Medulla oblongata (tissue), 1 donor: ENCODE measurements at regions not wholly inside any gene's neighbourhood (a gene's known extent, or its start where the extent isn't known, plus 50 kb on each side); places are given as distances from the start of the nearest gene placed in this dataset.
A peak's percentile ranks its signal among the peaks of the same experiment; 100 is the strongest.
"Not testable (repeated sequence)": the region's sequence is repeated elsewhere in the genome, so short reads cannot be mapped to it uniquely, and the experiment has no call there.

Experiments used
- DNase-seq: peaks from one replicate; pipeline ENCODE4 v3.0.0-alpha.2; 2015; ENCODE audit errors: extremely low spot score

- DNase-seq = no peak
Measured at GRCh38 chr6:130715058-130715457, 112.1 kb upstream of the SMLR1 start.

- DNase-seq = no peak
Measured at GRCh38 chr6:130716466-130716865, 110.7 kb upstream of the SMLR1 start.

GRCh38 chr6:130717657-130718056 is 109.5 kb upstream of the SMLR1 start:
- DNase-seq = no peak

- no peak for DNase-seq
Measured at GRCh38 chr6:130720076-130720715, 107.0 kb upstream of the SMLR1 start.

- no peak for DNase-seq
Measured at GRCh38 chr6:130724089-130724488, 103.1 kb upstream of the SMLR1 start.

- DNase-seq = no peak
Measured at GRCh38 chr6:130725551-130725950, 101.7 kb upstream of the SMLR1 start.

- DNase-seq = not testable (repeated sequence)
Measured at GRCh38 chr6:130728064-130728463, 99.1 kb upstream of the SMLR1 start.

- DNase-seq = no peak
Measured at GRCh38 chr6:130730600-130730999, 96.6 kb upstream of the SMLR1 start.

GRCh38 chr6:130734161-130734560 is 93.0 kb upstream of the SMLR1 start:
- no peak for DNase-seq

GRCh38 chr6:130740308-130740707 is 86.9 kb upstream of the SMLR1 start:
- DNase-seq = no peak

GRCh38 chr6:130742131-130742681 is 85.0 kb upstream of the SMLR1 start:
- no peak for DNase-seq

GRCh38 chr6:130743175-130743574 is 84.0 kb upstream of the SMLR1 start:
- no peak for DNase-seq

GRCh38 chr6:130744576-130745366 is 82.4 kb upstream of the SMLR1 start:
- peak; percentile 40 for DNase-seq

GRCh38 chr6:130748041-130748440 is 79.2 kb upstream of the SMLR1 start:
- no peak for DNase-seq

GRCh38 chr6:130749402-130749801 is 77.8 kb upstream of the SMLR1 start:
- no peak for DNase-seq

GRCh38 chr6:130752267-130752666 is 74.9 kb upstream of the SMLR1 start:
- no peak for DNase-seq

GRCh38 chr6:130754786-130755367 is 72.3 kb upstream of the SMLR1 start:
- no peak for DNase-seq

- DNase-seq = no peak
Measured at GRCh38 chr6:130755368-130756034, 71.7 kb upstream of the SMLR1 start.

GRCh38 chr6:130756824-130757223 is 70.4 kb upstream of the SMLR1 start:
- no peak for DNase-seq

GRCh38 chr6:130758813-130759212 is 68.4 kb upstream of the SMLR1 start:
- no peak for DNase-seq

GRCh38 chr6:130760006-130760405 is 67.2 kb upstream of the SMLR1 start:
- no peak for DNase-seq

- no peak for DNase-seq
Measured at GRCh38 chr6:130761286-130761685, 65.9 kb upstream of the SMLR1 start.
